Brain microvascular endothelial cell (primary cell): ENCODE measurements at regions not wholly inside any gene's neighbourhood (a gene's known extent, or its start where the extent isn't known, plus 50 kb on each side); places are given as distances from the start of the nearest gene placed in this dataset.

ENCODE experiments used
- DNase-seq: peaks from one replicate; pipeline ENCODE4 v3.0.0-alpha.2; 2020
- H3K27ac ChIP-seq: fragments of 250-450 bp; sonication (Bioruptor Pico); 2 replicates; pipeline ENCODE4 v1.5.1; 2020; ENCODE audit warnings: mild to moderate bottlenecking, moderate library complexity
- H3K27me3 ChIP-seq: fragments of 250-450 bp; sonication (Bioruptor Pico); replicated peaks from 2 replicates; pipeline ENCODE4 v1.5.1; 2020; ENCODE audit warnings: mild to moderate bottlenecking
- H3K36me3 ChIP-seq: fragments of 250-450 bp; sonication (Bioruptor Pico); replicated peaks from 2 replicates; pipeline ENCODE4 v1.5.1; 2020; ENCODE audit warnings: mild to moderate bottlenecking
- H3K4me3 ChIP-seq: 2 replicates; pipeline ENCODE4 v1.5.1; 2011; ENCODE audit warnings: low read depth, mild to moderate bottlenecking, control low read depth, low read length, moderate library complexity
- CTCF ChIP-seq: IDR thresholded peaks from 2 replicates; pipeline ENCODE4 v1.5.1; 2011; ENCODE audit warnings: low read depth, mild to moderate bottlenecking, moderate library complexity, low read length, control low read depth, inconsistent platforms; ENCODE audit errors: missing control alignments
- in situ Hi-C: cut with HindIII; loops from 2 replicates; pipeline ENCODE4 v1.10.0; 2017; ENCODE audit warnings: low sequenced_read_pairs, low pct_ligation_motif_present

GRCh38 chr10:128921389-128922022 lies 545.5 kb upstream of the MGMT start:
- H3K36me3 ChIP-seq: no peaks in the 10 kb centered on the region
- no peak overlapping the region for H3K27ac ChIP-seq
- in situ Hi-C loops: no loop called here
- H3K27me3 ChIP-seq: no peaks in the 10 kb centered on the region
- no peak overlapping the region for H3K4me3 ChIP-seq
- no peak for TF ChIP-seq CTCF
- DNase-seq: no peak

GRCh38 chr10:128922172-128922571 lies 544.9 kb upstream of the MGMT start:
- no peak for DNase-seq
- Histone ChIP-seq H3K27me3 (no peaks in the 10 kb centered on the region), H3K27ac (no peak overlapping the region), H3K36me3 (no peaks in the 10 kb centered on the region), H3K4me3 (no peak overlapping the region)
- in situ Hi-C loops: no loop called here
- no peak for TF ChIP-seq CTCF

GRCh38 chr10:128922619-128923196 lies 544.3 kb upstream of the MGMT start:
- in situ Hi-C loops: no loop called here
- Histone ChIP-seq H3K4me3 (no peak overlapping the region), H3K27ac (no peak overlapping the region), H3K27me3 (no peaks in the 10 kb centered on the region), H3K36me3 (no peaks in the 10 kb centered on the region)
- TF ChIP-seq CTCF: no peak
- no peak for DNase-seq

- no peak overlapping the region for H3K4me3 ChIP-seq
- no peaks in the 10 kb centered on the region for H3K27me3 ChIP-seq
- DNase-seq: no peak
- no peak for TF ChIP-seq CTCF
- in situ Hi-C loops: no loop called here
- H3K36me3 ChIP-seq: no peaks in the 10 kb centered on the region
- no peak overlapping the region for H3K27ac ChIP-seq
These were observed 542.1 kb upstream of the MGMT start for GRCh38 chr10:128924918-128925317.

GRCh38 chr10:128926711-128927110 lies 540.3 kb upstream of the MGMT start:
- H3K36me3 ChIP-seq: no peaks in the 10 kb centered on the region
- no peak overlapping the region for H3K27ac ChIP-seq
- no peak overlapping the region for H3K4me3 ChIP-seq
- TF ChIP-seq CTCF: no peak
- in situ Hi-C loops: no loop called here
- no peak for DNase-seq
- H3K27me3 ChIP-seq: no peaks in the 10 kb centered on the region
